Right lobe of liver (tissue), 6 donors: ENCODE measurements at regions not wholly inside any gene's neighbourhood (a gene's known extent, or its start where the extent isn't known, plus 50 kb on each side); places are given as distances from the start of the nearest gene placed in this dataset.

Experiments
- ATAC-seq, 4 donors: fragments of 200-7000 bp; cut with Tn5 transposase; one replicate each; pipeline ENCODE4 v1.9.1; 2020; ENCODE audit warnings: mild to moderate bottlenecking in 4 of 4, moderate library complexity in 4 of 4
- DNase-seq, 3 donors: peaks; one replicate each; pipeline ENCODE4 v3.0.0-alpha.2; 2020
- H3K27ac ChIP-seq, 3 donors: fragments of 200-600 bp; one replicate each; pipeline ENCODE4 v1.8.0; 2022
- H3K27me3 ChIP-seq, 2 donors: fragments of 200-600 bp; one replicate each; pipeline ENCODE4 v1.8.0; 2022
- H3K36me3 ChIP-seq, 4 donors: fragments of 200-600 bp; sonication (generic) in 1 of 4; one replicate each; pipeline versions ENCODE4 v1.5.1 to v1.8.0; 2017 to 2022; ENCODE audit warnings: control low read depth in 1 of 4
- H3K4me1 ChIP-seq, 4 donors: fragments of 200-600 bp; sonication (generic) in 1 of 4; one replicate each; pipeline versions ENCODE4 v1.5.1 to v1.8.0; 2017 to 2022; ENCODE audit warnings: control low read depth in 1 of 4
- H3K4me3 ChIP-seq, 3 donors: fragments of 200-600 bp; one replicate each; pipeline ENCODE4 v1.8.0; 2022
- H3K9me3 ChIP-seq, 4 donors: fragments of 200-600 bp; sonication (generic) in 1 of 4; one replicate each; pipeline versions ENCODE4 v1.5.1 to v1.8.0; 2017 to 2022; ENCODE audit warnings: control low read depth in 1 of 4
- CTCF ChIP-seq, 4 donors: fragments of 200-600 bp in 3 of 4; fragments of 450-650 bp in 1 of 4; IDR thresholded peaks; one replicate each; pipeline versions ENCODE4 v1.5.1 to v1.8.0; 2016 to 2022; ENCODE audit warnings: antibody characterized with exemption in 4 of 4, mild to moderate bottlenecking in 2 of 4
- POLR2A ChIP-seq: fragments of 450-650 bp; IDR thresholded peaks from one replicate; pipeline ENCODE4 v1.6.1; 2017; ENCODE audit warnings: antibody characterized with exemption, mild to moderate bottlenecking
- WGBS: methylation state at CpG from one replicate; pipeline ENCODE4 v1.1.6; 2018; ENCODE audit warnings: low coverage, low lambda C conversion rate; ENCODE audit not compliant: insufficient coverage; ENCODE audit errors: missing lambda C conversion rate; 5-methylcytosine and 5-hydroxymethylcytosine counted together
- intact Hi-C, 2 donors: fragments of 100-400 bp; cut with DNase I; formaldehyde crosslinking; loops; one replicate each; pipeline versions ENCODE4 v1.11.2 to v1.14.1; 2022
- donor health status: DM: no; HTN: yes; CAD: no.
- donor health status: DM: no; HTN: no; CAD: no.
- donor health status: DM: no; HTN: no; CAD: no.
- donor health status: DM: no; HTN: yes; CAD: no.
- donor health status: DM: no; HTN: yes; CAD: no.

- no peaks in the 10 kb centered on the region for H3K36me3 ChIP-seq
- no peak overlapping the region for H3K4me3 ChIP-seq
- TF ChIP-seq POLR2A (no peak), CTCF (IDR thresholded peaks at IDR 0.05) (no peak)
- intact Hi-C loops, result no loop called here
- H3K27ac ChIP-seq, result no peak overlapping the region
- DNase-seq (no peak), ATAC-seq (no peak)
- 26% methylated on average over 1 of the region's 1 CpG for WGBS
- no peaks in the 10 kb centered on the region for H3K9me3 ChIP-seq
- H3K27me3 ChIP-seq, result no peaks in the 10 kb centered on the region
- no peaks in the 10 kb centered on the region for H3K4me1 ChIP-seq
Observed at GRCh38 chr5:21067724-21068123, 1079.7 kb upstream of the CDH18 start.

- Histone ChIP-seq H3K9me3 (no peaks in the 10 kb centered on the region), H3K27me3 (no peaks in the 10 kb centered on the region), H3K4me3 (no peak overlapping the region), H3K4me1 (no peaks in the 10 kb centered on the region), H3K36me3 (no peaks in the 10 kb centered on the region), H3K27ac (no peak overlapping the region)
- no peak for TF ChIP-seq POLR2A
- no peak for TF ChIP-seq CTCF (IDR thresholded peaks at IDR 0.05)
- intact Hi-C loops, result no loop called here
- WGBS, result no CpG with 5 or more reads among the region's 3 CpGs
- DNase-seq (no peak), ATAC-seq (no peak)
Observed at GRCh38 chr5:21063146-21063545, 1075.1 kb upstream of the CDH18 start.

DNA sequence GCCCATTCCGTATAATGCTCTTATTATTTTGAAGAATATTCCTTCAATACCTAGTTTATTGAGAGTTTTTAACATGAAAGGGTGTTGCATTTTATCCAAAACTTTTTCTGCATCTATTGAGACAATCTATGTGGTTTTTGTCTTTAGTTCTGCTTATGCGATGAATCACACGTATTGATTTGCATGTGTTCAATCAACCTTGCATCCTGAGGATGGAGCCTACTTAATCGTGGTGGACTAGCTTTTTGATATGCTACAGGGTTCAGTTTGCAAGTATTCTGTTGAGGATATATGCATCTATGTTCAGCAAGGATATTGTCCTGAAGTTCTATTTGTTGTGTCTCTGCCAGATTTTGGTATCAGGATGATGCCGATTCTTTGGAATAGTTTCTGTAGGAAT lies 1070.3 kb upstream of the CDH18 start:
- Histone ChIP-seq H3K27me3 (no peaks in the 10 kb centered on the region), H3K36me3 (no peaks in the 10 kb centered on the region), H3K4me3 (no peak overlapping the region), H3K9me3 (no peaks in the 10 kb centered on the region), H3K27ac (no peak overlapping the region), H3K4me1 (no peaks in the 10 kb centered on the region)
- intact Hi-C loops, result no loop called here
- ATAC-seq, result no peak
- DNase-seq, result no peak
- 72% methylated on average over 5 of the region's 5 CpGs for WGBS
- TF ChIP-seq POLR2A (no peak), CTCF (IDR thresholded peaks at IDR 0.05) (no peak)

- Histone ChIP-seq H3K27ac (no peak overlapping the region), H3K27me3 (no peaks in the 10 kb centered on the region), H3K4me3 (no peak overlapping the region), H3K4me1 (no peaks in the 10 kb centered on the region), H3K36me3 (no peaks in the 10 kb centered on the region), H3K9me3 (no peaks in the 10 kb centered on the region)
- TF ChIP-seq CTCF (IDR thresholded peaks at IDR 0.05) (no peak), POLR2A (no peak)
- intact Hi-C loops, result no loop called here
- WGBS, result 85% methylated on average over 1 of the region's 1 CpG
- DNase-seq (no peak), ATAC-seq (no peak)
Observed at GRCh38 chr5:21051945-21052344, 1063.9 kb upstream of the CDH18 start.

DNA sequence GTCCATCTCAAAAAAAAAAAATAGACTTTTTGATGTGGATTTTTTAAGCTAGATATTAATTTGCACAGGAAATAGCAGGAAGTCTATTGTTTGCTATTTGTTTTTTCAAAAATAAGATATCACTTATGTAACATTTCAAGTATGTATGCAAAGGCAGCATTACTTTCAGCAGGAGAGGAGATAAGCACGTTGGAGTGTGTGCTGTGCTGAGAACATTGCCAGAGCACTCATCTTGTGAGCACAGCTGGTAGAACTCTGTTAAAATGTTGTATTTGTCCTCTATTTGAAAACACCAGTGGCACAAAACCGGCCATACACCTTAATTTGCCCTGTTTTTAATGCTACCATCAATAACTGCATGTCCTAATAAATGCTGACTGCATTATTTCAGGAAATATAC lies 1061.9 kb upstream of the CDH18 start:
- Histone ChIP-seq H3K27ac (no peak overlapping the region), H3K27me3 (no peaks in the 10 kb centered on the region), H3K4me3 (no peak overlapping the region), H3K36me3 (no peaks in the 10 kb centered on the region), H3K4me1 (no peaks in the 10 kb centered on the region), H3K9me3 (no peaks in the 10 kb centered on the region)
- no peak for ATAC-seq
- intact Hi-C loops, result no loop called here
- no peak for DNase-seq
- TF ChIP-seq POLR2A (no peak), CTCF (IDR thresholded peaks at IDR 0.05) (no peak)
- 21% methylated on average over 2 of the region's 2 CpGs for WGBS
